ENCODE measurements at regions not wholly inside any gene's neighbourhood (a gene's known extent, or its start where the extent isn't known, plus 50 kb on each side); places are given as distances from the start of the nearest gene placed in this dataset.
"Not testable (repeated sequence)": the region's sequence is repeated elsewhere in the genome, so short reads cannot be mapped to it uniquely, and the experiment has no call there.

- DNase-seq, result no peak
Observed at GRCh38 chr10:129038522-129038921, 428.5 kb upstream of the MGMT start.

- DNase-seq, result no peak
Observed at GRCh38 chr10:129039406-129040370, 427.4 kb upstream of the MGMT start.

- no peak for DNase-seq
Observed at GRCh38 chr10:129040377-129040776, 426.7 kb upstream of the MGMT start.

- no peak for DNase-seq
Observed at GRCh38 chr10:129041916-129042315, 425.1 kb upstream of the MGMT start.

- no peak for DNase-seq
Observed at GRCh38 chr10:129042776-129043595, 424.1 kb upstream of the MGMT start.

GRCh38 chr10:129043691-129044090, 423.4 kb upstream of the MGMT start:
- DNase-seq, result no peak

- DNase-seq, result no peak
Observed at GRCh38 chr10:129045599-129045998, 421.4 kb upstream of the MGMT start.

GRCh38 chr10:129046065-129046681, 420.9 kb upstream of the MGMT start:
- no peak for DNase-seq

- DNase-seq, result no peak
Observed at GRCh38 chr10:129046962-129047361, 420.1 kb upstream of the MGMT start.

- no peak for DNase-seq
Observed at GRCh38 chr10:129047600-129047999, 419.4 kb upstream of the MGMT start.

GRCh38 chr10:129048513-129048912, 418.5 kb upstream of the MGMT start:
- no peak for DNase-seq

- DNase-seq, result no peak
Observed at GRCh38 chr10:129049501-129049900, 417.5 kb upstream of the MGMT start.

GRCh38 chr10:129055225-129055624, 411.8 kb upstream of the MGMT start:
- no peak for DNase-seq

GRCh38 chr10:129055986-129056385, 411.1 kb upstream of the MGMT start:
- DNase-seq, result no peak

- DNase-seq, result no peak
Observed at GRCh38 chr10:129056734-129057689, 410.0 kb upstream of the MGMT start.

GRCh38 chr10:129057856-129058663, 409.0 kb upstream of the MGMT start:
- peak; percentile 25 for DNase-seq

- no peak for DNase-seq
Observed at GRCh38 chr10:129058664-129059155, 408.3 kb upstream of the MGMT start.

- DNase-seq, result no peak
Observed at GRCh38 chr10:129059977-129060376, 407.1 kb upstream of the MGMT start.

- no peak for DNase-seq
Observed at GRCh38 chr10:129063212-129063611, 403.8 kb upstream of the MGMT start.

GRCh38 chr10:129063877-129064276, 403.2 kb upstream of the MGMT start:
- DNase-seq, result no peak

- DNase-seq, result not testable (repeated sequence)
Observed at GRCh38 chr10:129066529-129066928, 400.5 kb upstream of the MGMT start.
